HepG2 (cell line): ENCODE measurements at regions not wholly inside any gene's neighbourhood (a gene's known extent, or its start where the extent isn't known, plus 50 kb on each side); places are given as distances from the start of the nearest gene placed in this dataset.

ENCODE experiments used
- ATAC-seq: fragments of 200-7000 bp; cut with Tn5 transposase; 3 replicates; pipeline ENCODE4 v1.9.1; 2020; ENCODE audit warnings: mild to moderate bottlenecking, moderate library complexity
- BruUV-seq: library from RNA; stranded (reverse); fragments of 400-500 nt; replicated peaks from 2 replicates; lab custom pipeline; 2021; lab: Mats Ljungman, UMichigan
- CTCF ChIA-PET: fragments of 300-600 bp; formaldehyde crosslinking; extraction: SDS; loops from one replicate; lab custom pipeline; 2021; ENCODE audit warnings: low total read pairs, inconsistent platforms, low intra/inter-chr PET ratio; lab: Yijun Ruan, JAX
- POLR2A ChIA-PET: fragments of 350-600 bp; sonication (Branson Sonifier 250); formaldehyde crosslinking; loops from one replicate; lab custom pipeline; 2020; ENCODE audit warnings: antibody characterized with exemption, inconsistent platforms; lab: Yijun Ruan, JAX
- DNase-seq: peaks from one replicate; pipeline ENCODE4 v3.0.0-alpha.2; 2015; ENCODE audit warnings: low spot score
- FAIRE-seq: peaks from 3 replicates; lab custom pipeline; 2011; peaks lifted over from hg19 to GRCh38; lab: Jason Lieb, UNC
- H2AFZ ChIP-seq: one replicate; pipeline ENCODE4 v1.6.1; 2011; ENCODE audit warnings: low read length, inconsistent platforms
- H3K27ac ChIP-seq: fragments of 300-600 bp; 3 replicates; pipeline ENCODE4 v1.8.0; 2011; ENCODE audit warnings: mixed run types, mild to moderate bottlenecking, mixed read lengths, low read length, inconsistent platforms; ENCODE audit not compliant: insufficient read depth; ENCODE audit errors: extremely low read length
- H3K27me3 ChIP-seq, 2 experiments: fragments of 200-600 bp in 1 of 2; 2 replicates in 1 of 2; 3 replicates in 1 of 2; pipeline versions ENCODE4 v1.6.0 to v1.8.0; 2011; ENCODE audit warnings: low read length in 2 of 2, mild to moderate bottlenecking in 2 of 2, moderate library complexity in 2 of 2, inconsistent platforms in 1 of 2; ENCODE audit not compliant: insufficient read depth in 2 of 2, control insufficient read depth in 1 of 2
- H3K36me3 ChIP-seq, 2 experiments: fragments of 200-600 bp in 1 of 2; replicated peaks in 1 of 2; 2 replicates in 1 of 2; 3 replicates in 1 of 2; pipeline versions ENCODE4 v1.5.1 to v1.8.0; 2011; ENCODE audit warnings: low read length in 2 of 2, inconsistent platforms in 1 of 2; ENCODE audit not compliant: insufficient read depth in 2 of 2, control insufficient read depth in 1 of 2
- H3K4me1 ChIP-seq: 2 replicates; pipeline ENCODE4 v1.5.1; 2012; ENCODE audit warnings: low read length, inconsistent platforms; ENCODE audit not compliant: insufficient read depth
- H3K4me2 ChIP-seq: 2 replicates; pipeline ENCODE4 v1.6.0; 2011; ENCODE audit warnings: low read depth, low read length, inconsistent platforms
- H3K4me3 ChIP-seq, 3 experiments: fragments of 200-600 bp in 1 of 3; sonication (generic), shearing (Covaris generic) in 1 of 3; replicated peaks in 1 of 3; 2 replicates each; pipeline ENCODE4 v1.5.1; 2011 to 2016; ENCODE audit warnings: low read length in 3 of 3, inconsistent platforms in 2 of 3, low read depth in 2 of 3, mild to moderate bottlenecking in 2 of 3, control low read depth in 1 of 3, mixed read lengths in 1 of 3; ENCODE audit not compliant: insufficient read depth in 1 of 3
- H3K79me2 ChIP-seq: one replicate; pipeline ENCODE4 v1.6.1; 2011; ENCODE audit warnings: low read length, inconsistent platforms; ENCODE audit not compliant: insufficient read depth
- H3K9ac ChIP-seq: 2 replicates; pipeline ENCODE4 v1.6.0; 2011; ENCODE audit warnings: mild to moderate bottlenecking, low read depth, low read length, inconsistent platforms; ENCODE audit not compliant: insufficient read depth
- H3K9me3 ChIP-seq: 2 replicates; pipeline ENCODE4 v1.5.1; 2012; ENCODE audit warnings: mild to moderate bottlenecking, low read length
- H4K20me1 ChIP-seq: 2 replicates; pipeline ENCODE4 v1.6.0; 2011; ENCODE audit warnings: inconsistent platforms, mild to moderate bottlenecking, low read length, moderate library complexity; ENCODE audit not compliant: insufficient read depth
- CHCHD3 ChIP-seq: sonication (generic); formaldehyde crosslinking; IDR thresholded peaks from 2 replicates; pipeline ENCODE4 v1.8.0; 2022; ENCODE audit warnings: mild to moderate bottlenecking, missing genetic modification reagents, moderate library complexity
- IRF2 ChIP-seq: IDR thresholded peaks from 2 replicates; pipeline ENCODE4 v1.6.1; 2018; ENCODE audit warnings: missing genetic modification reagents, missing compliant biosample characterization
- MAF1 ChIP-seq: sonication (generic); formaldehyde crosslinking; IDR thresholded peaks from 2 replicates; pipeline ENCODE4 v1.5.0; 2020; ENCODE audit warnings: missing genetic modification reagents, borderline replicate concordance
- NCOR1 ChIP-seq: fragments of 200-600 bp; sonication (generic); IDR thresholded peaks from 2 replicates; pipeline ENCODE4 v1.7.0; 2017; ENCODE audit warnings: antibody characterized with exemption, low read length, borderline replicate concordance
- NR3C1 ChIP-seq: sonication (generic); formaldehyde crosslinking; IDR thresholded peaks from 2 replicates; pipeline ENCODE4 v1.4.0; 2020; ENCODE audit warnings: missing genetic modification reagents
- RBFOX2 ChIP-seq: fragments of 200-400 bp; formaldehyde crosslinking; IDR thresholded peaks from 2 replicates; pipeline ENCODE4 v1.6.1; 2017; ENCODE audit warnings: low read depth, mild to moderate bottlenecking, low read length
- RFX5 ChIP-seq: IDR thresholded peaks from 2 replicates; pipeline ENCODE4 v1.6.1; 2011; ENCODE audit warnings: low read depth, low read length, improper control_type of control experiment
- TBP ChIP-seq: sonication (generic); formaldehyde crosslinking; IDR thresholded peaks from 2 replicates; pipeline ENCODE4 v1.5.0; 2020; ENCODE audit warnings: missing genetic modification reagents
- ZEB1 ChIP-seq: IDR thresholded peaks from 2 replicates; pipeline ENCODE4 v1.6.1; 2012; ENCODE audit warnings: mild to moderate bottlenecking, low read depth, inconsistent platforms; ENCODE audit not compliant: insufficient replicate concordance
- ZNF263 ChIP-seq: sonication (generic); formaldehyde crosslinking; IDR thresholded peaks from 2 replicates; pipeline ENCODE4 v1.4.0; 2020; ENCODE audit warnings: missing genetic modification reagents
- ZNF543 ChIP-seq: sonication (generic); formaldehyde crosslinking; IDR thresholded peaks from 2 replicates; pipeline ENCODE4 v1.4.0; 2020; ENCODE audit warnings: mild to moderate bottlenecking, missing genetic modification reagents
- ZNF563 ChIP-seq: sonication (generic); formaldehyde crosslinking; IDR thresholded peaks from 2 replicates; pipeline ENCODE4 v1.8.0; 2022; ENCODE audit warnings: mild to moderate bottlenecking, moderate library complexity, missing genetic modification reagents
- ZNF564 ChIP-seq: sonication (generic); formaldehyde crosslinking; IDR thresholded peaks from 2 replicates; pipeline ENCODE4 v1.8.1; 2023; ENCODE audit warnings: mild to moderate bottlenecking, missing genetic modification reagents
- WGBS: methylation state at CpG from one replicate; pipeline ENCODE4 v1.1.6; 2017; ENCODE audit warnings: low lambda C conversion rate; 5-methylcytosine and 5-hydroxymethylcytosine counted together
- in situ Hi-C: cut with HindIII; loops from 2 replicates; pipeline ENCODE4 v1.10.0; 2017; ENCODE audit warnings: low pct_unique_long_range_greater_than_20kb; ENCODE audit not compliant: extremely low pct_ligation_motif_present
- intact Hi-C: fragments of 100-400 bp; cut with micrococcal nuclease; formaldehyde crosslinking; loops from one replicate; pipeline ENCODE4 v1.10.0; 2022; ENCODE audit not compliant: unreplicated experiment
- TF ChIP-seq, protein P1 (sequence below): sonication (generic); formaldehyde crosslinking; IDR thresholded peaks from 2 replicates; pipeline ENCODE4 v1.4.0; 2020; ENCODE audit warnings: missing genetic modification reagents
- TF ChIP-seq, protein P2 (sequence below): sonication (generic); formaldehyde crosslinking; IDR thresholded peaks from 2 replicates; pipeline ENCODE4 v1.4.0; 2020; ENCODE audit warnings: mild to moderate bottlenecking, missing genetic modification reagents
- TF ChIP-seq, protein P3 (sequence below): IDR thresholded peaks from 2 replicates; pipeline ENCODE4 v1.6.1; 2012; ENCODE audit warnings: low read length, improper control_type of control experiment
- TF ChIP-seq, protein P4 (sequence below): sonication (generic); formaldehyde crosslinking; IDR thresholded peaks from 2 replicates; pipeline ENCODE4 v1.5.0; 2020; ENCODE audit warnings: mild to moderate bottlenecking, missing genetic modification reagents

DNA sequence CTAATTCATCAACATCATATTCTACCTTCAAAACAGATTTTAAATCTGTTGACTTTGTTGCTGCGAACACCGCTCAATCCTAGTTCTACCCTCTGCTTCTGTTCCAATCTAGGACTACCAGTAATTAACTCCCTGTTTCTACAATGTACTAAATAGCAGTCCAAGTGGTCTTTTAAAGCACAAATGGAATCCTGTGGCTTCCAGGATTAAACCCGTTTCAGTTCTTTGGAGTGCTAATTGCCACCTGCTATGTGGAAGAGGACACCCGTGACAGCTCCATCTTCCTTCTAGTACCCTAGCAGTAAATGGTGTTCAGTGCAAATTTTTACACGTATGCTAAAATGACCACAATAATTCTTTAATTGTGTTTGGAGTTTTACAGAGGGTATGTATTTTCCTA is 232.1 kb downstream of the TDRD3 start:
- FAIRE-seq (no peak), DNase-seq (no peak), ATAC-seq (no peak)
- no peak overlapping the region for H3K9ac ChIP-seq
- no peaks in the 10 kb centered on the region for H3K4me1 ChIP-seq
- BruUV-seq, result no TSS peak
- WGBS, result 39% methylated on average over 5 of the region's 5 CpGs
- ChIA-PET CTCF (no interaction called here), POLR2A (no interaction called here)
- H3K79me2 ChIP-seq, result no peaks in the 10 kb centered on the region
- no peak overlapping the region for H3K27ac ChIP-seq
- H3K9me3 ChIP-seq, result no peaks in the 10 kb centered on the region
- H3K36me3 ChIP-seq, result no peaks in the 10 kb centered on the region
- no peak overlapping the region for H3K4me2 ChIP-seq
- H4K20me1 ChIP-seq, result no peaks in the 10 kb centered on the region
- no peak overlapping the region for H3K4me3 ChIP-seq
- no peaks in the 10 kb centered on the region for H3K27me3 ChIP-seq
- intact Hi-C loops, result loop anchor here (10.0 kb wide), 1 partner anchor 626 kb away; no protein-coding TSS in a partner anchor
- in situ Hi-C loops, result loop anchor here (25.0 kb wide), 2 partner anchors 783 to 1058 kb away; partner anchors contain the start of gene PCDH20
- no peak overlapping the region for H2AFZ ChIP-seq
- TF ChIP-seq IRF2 (CRISPR knock-in tag) (no peak), ZEB1 (no peak), ZNF564 (CRISPR knock-in tag) (no peak), MAF1 (CRISPR knock-in tag) (no peak), RBFOX2 (no peak), ZNF263 (CRISPR knock-in tag) (no peak), ZNF543 (CRISPR knock-in tag) (no peak), RFX5 (no peak), NR3C1 (CRISPR knock-in tag) (no peak), ZNF563 (CRISPR knock-in tag) (no peak), TBP (CRISPR knock-in tag) (no peak), CHCHD3 (CRISPR knock-in tag) (no peak), NCOR1 (no peak)
- TF ChIP-seq, protein P1, sequence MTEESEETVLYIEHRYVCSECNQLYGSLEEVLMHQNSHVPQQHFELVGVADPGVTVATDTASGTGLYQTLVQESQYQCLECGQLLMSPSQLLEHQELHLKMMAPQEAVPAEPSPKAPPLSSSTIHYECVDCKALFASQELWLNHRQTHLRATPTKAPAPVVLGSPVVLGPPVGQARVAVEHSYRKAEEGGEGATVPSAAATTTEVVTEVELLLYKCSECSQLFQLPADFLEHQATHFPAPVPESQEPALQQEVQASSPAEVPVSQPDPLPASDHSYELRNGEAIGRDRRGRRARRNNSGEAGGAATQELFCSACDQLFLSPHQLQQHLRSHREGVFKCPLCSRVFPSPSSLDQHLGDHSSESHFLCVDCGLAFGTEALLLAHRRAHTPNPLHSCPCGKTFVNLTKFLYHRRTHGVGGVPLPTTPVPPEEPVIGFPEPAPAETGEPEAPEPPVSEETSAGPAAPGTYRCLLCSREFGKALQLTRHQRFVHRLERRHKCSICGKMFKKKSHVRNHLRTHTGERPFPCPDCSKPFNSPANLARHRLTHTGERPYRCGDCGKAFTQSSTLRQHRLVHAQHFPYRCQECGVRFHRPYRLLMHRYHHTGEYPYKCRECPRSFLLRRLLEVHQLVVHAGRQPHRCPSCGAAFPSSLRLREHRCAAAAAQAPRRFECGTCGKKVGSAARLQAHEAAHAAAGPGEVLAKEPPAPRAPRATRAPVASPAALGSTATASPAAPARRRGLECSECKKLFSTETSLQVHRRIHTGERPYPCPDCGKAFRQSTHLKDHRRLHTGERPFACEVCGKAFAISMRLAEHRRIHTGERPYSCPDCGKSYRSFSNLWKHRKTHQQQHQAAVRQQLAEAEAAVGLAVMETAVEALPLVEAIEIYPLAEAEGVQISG, result no peak
- TF ChIP-seq, protein P2, sequence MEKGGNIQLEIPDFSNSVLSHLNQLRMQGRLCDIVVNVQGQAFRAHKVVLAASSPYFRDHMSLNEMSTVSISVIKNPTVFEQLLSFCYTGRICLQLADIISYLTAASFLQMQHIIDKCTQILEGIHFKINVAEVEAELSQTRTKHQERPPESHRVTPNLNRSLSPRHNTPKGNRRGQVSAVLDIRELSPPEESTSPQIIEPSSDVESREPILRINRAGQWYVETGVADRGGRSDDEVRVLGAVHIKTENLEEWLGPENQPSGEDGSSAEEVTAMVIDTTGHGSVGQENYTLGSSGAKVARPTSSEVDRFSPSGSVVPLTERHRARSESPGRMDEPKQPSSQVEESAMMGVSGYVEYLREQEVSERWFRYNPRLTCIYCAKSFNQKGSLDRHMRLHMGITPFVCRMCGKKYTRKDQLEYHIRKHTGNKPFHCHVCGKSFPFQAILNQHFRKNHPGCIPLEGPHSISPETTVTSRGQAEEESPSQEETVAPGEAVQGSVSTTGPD (CRISPR knock-in tag), result no peak
- TF ChIP-seq, protein P3, sequence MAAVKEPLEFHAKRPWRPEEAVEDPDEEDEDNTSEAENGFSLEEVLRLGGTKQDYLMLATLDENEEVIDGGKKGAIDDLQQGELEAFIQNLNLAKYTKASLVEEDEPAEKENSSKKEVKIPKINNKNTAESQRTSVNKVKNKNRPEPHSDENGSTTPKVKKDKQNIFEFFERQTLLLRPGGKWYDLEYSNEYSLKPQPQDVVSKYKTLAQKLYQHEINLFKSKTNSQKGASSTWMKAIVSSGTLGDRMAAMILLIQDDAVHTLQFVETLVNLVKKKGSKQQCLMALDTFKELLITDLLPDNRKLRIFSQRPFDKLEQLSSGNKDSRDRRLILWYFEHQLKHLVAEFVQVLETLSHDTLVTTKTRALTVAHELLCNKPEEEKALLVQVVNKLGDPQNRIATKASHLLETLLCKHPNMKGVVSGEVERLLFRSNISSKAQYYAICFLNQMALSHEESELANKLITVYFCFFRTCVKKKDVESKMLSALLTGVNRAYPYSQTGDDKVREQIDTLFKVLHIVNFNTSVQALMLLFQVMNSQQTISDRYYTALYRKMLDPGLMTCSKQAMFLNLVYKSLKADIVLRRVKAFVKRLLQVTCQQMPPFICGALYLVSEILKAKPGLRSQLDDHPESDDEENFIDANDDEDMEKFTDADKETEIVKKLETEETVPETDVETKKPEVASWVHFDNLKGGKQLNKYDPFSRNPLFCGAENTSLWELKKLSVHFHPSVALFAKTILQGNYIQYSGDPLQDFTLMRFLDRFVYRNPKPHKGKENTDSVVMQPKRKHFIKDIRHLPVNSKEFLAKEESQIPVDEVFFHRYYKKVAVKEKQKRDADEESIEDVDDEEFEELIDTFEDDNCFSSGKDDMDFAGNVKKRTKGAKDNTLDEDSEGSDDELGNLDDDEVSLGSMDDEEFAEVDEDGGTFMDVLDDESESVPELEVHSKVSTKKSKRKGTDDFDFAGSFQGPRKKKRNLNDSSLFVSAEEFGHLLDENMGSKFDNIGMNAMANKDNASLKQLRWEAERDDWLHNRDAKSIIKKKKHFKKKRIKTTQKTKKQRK, result no peak
- TF ChIP-seq, protein P4, sequence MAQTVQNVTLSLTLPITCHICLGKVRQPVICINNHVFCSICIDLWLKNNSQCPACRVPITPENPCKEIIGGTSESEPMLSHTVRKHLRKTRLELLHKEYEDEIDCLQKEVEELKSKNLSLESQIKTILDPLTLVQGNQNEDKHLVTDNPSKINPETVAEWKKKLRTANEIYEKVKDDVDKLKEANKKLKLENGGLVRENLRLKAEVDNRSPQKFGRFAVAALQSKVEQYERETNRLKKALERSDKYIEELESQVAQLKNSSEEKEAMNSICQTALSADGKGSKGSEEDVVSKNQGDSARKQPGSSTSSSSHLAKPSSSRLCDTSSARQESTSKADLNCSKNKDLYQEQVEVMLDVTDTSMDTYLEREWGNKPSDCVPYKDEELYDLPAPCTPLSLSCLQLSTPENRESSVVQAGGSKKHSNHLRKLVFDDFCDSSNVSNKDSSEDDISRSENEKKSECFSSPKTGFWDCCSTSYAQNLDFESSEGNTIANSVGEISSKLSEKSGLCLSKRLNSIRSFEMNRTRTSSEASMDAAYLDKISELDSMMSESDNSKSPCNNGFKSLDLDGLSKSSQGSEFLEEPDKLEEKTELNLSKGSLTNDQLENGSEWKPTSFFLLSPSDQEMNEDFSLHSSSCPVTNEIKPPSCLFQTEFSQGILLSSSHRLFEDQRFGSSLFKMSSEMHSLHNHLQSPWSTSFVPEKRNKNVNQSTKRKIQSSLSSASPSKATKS (CRISPR knock-in tag), result no peak
